GM12872 (cell line): ENCODE measurements at regions not wholly inside any gene's neighbourhood (a gene's known extent, or its start where the extent isn't known, plus 50 kb on each side); places are given as distances from the start of the nearest gene placed in this dataset.

Experiments used
- TF ChIP-seq, protein P1 (sequence below): IDR thresholded peaks from 3 replicates; pipeline ENCODE4 v1.5.1; 2011; ENCODE audit warnings: low read depth, mild to moderate bottlenecking, low read length, moderate library complexity; ENCODE audit not compliant: insufficient read depth

DNA sequence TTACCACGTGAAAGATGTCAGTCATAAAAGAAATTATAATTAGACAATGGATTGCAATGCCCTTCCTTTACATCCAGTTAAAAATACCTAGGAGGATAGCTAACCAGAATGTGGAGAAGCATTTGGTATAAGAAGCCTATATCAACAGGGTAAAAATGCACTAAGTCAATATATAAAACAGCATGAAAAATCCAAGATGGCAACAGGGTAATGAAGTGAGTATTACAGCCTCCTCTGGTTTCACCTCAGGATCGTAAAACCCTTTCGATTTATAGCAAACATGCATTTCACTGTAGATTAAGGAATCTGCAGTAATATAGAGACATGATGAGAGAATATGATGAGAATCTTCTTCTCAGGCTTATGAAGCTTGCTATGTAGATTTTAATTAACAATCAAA is 999.3 kb downstream of the NR2F1-AS1 start:
- TF ChIP-seq, protein P1, sequence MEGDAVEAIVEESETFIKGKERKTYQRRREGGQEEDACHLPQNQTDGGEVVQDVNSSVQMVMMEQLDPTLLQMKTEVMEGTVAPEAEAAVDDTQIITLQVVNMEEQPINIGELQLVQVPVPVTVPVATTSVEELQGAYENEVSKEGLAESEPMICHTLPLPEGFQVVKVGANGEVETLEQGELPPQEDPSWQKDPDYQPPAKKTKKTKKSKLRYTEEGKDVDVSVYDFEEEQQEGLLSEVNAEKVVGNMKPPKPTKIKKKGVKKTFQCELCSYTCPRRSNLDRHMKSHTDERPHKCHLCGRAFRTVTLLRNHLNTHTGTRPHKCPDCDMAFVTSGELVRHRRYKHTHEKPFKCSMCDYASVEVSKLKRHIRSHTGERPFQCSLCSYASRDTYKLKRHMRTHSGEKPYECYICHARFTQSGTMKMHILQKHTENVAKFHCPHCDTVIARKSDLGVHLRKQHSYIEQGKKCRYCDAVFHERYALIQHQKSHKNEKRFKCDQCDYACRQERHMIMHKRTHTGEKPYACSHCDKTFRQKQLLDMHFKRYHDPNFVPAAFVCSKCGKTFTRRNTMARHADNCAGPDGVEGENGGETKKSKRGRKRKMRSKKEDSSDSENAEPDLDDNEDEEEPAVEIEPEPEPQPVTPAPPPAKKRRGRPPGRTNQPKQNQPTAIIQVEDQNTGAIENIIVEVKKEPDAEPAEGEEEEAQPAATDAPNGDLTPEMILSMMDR: no peak

DNA sequence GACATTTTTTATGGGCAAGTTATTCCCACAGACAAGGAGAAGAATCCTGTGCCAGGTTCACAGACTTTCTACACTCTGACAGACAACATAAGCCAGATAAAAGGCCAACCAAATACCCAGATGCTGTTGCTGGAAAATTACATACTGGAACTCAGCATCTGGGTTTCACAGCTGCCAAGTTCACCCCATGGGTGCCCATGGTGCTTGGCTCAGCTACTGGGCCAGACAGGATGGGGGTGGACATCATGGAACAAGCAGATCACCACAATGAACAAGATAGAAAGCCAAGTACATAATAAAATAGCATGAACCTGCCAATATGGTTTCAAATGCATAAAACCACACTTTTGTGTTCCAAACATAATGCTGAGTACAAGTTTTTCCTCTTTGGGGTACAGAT is 999.8 kb downstream of the NR2F1-AS1 start:
- TF ChIP-seq, protein P1: no peak

DNA sequence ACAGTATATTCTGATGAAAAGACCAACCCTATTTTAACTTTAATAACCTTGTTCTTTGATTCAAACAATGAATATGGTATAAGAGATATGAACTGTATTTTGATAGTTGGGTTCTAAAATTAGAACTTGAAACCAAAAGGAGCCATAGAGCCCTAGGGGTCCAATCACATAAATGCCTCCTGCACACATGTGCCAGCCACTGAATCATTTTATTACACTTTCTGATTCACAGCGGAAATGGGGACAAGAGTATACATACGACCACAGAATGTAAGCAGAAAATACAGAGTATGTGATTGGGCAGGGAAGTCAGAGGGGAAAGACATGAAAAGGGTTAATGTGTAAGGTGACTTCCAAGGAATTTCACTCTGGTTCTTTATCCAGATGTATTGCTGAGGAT is 1000.2 kb downstream of the NR2F1-AS1 start:
- TF ChIP-seq, protein P1: no peak

DNA sequence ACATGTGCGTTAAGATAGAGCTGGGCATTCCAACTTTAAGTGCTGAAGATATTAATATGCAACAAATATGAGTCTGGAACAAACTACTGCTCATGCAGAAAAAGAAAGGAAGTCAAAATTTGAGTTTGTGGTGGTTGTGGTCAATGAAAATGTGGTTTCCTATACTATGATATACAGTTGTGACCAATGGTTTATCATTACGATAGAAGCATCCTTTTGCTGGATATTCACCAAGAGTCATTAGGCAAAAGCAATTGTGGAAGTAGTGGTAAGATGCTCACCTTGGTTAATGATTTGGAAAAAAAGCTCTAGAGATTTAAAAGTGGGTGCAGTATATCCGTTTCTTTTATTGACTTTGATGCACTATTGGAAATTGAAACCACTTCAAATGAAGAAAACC is 1007.0 kb downstream of the NR2F1-AS1 start:
- TF ChIP-seq, protein P1: no peak

DNA sequence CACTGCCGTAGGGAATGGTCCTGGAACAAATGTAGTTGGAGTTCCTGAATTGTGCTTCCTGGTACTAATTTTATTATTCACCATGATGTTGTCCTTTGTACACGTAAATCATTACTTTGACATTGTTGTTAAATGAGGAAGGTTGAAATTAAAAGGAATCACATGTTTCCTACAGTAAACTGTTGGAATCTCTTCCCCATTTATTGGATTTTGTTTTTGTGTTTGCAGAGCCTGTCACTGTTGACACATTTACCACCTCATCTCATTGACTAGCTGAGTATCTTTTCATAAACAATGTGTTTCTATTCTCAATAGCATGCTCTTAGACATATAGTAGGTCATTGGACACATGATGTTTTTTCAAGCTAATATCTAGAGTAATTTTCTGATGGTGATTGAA is 1012.5 kb downstream of the NR2F1-AS1 start:
- TF ChIP-seq, protein P1: no peak

DNA sequence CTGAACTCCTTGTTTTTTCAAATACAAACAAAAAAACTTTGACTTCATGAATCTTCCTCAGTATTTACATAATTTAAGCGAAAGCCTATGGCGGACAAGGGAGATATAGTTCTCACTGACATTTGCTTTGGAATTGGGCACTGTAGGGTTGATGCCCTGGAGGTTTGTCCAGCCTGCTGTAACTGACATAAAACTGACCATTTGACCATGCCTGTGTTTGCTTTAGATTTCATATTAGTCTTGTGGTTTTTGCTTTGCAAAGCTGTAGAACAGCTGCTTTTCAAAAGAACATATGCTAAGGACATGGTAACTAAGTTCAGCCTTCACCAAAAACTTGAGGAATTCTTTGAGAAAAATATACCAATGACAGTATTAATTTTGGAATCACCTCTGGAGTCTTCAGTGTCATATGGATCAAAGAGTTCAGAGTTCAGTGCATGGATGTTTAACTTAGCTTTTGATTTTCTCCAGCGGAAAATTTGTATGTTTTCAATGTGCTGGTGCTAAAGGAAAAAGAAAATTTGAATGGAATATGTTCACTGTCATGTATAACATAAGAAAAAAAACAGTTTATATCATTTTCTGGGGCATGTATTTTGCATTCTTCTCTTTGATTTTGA is 1013.1 kb downstream of the NR2F1-AS1 start:
- TF ChIP-seq, protein P1: no peak

DNA sequence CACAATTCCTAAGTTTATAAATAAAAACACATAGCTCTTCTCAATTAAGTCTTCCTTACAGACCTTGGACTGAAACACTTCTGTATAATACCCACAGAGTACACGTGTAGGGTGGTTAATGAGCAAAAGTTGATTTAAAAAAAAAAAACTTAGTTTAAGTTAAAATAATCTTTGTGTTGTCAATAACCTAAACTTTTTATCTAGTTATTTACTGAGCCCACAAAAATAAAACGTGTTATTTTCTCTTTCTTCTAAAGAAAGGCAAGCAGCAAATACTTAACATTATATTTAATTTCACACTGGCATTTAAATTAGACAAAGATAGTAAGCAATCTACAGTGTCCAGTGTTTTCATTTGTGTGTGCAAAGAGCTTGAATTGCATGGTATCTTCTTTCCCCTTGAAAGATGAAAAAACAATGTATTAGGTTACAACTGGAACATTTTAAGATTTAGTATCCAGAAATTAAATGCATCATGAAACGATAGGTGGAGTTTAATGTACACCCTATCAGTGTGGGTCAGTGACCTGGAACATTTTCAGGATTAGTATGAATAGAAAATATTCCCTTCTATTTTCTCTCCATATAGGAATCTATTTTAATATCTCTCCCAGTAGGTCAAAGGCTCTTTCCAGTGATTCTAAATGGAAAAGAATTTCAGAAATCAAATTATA is 1014.8 kb downstream of the NR2F1-AS1 start:
- TF ChIP-seq, protein P1: no peak
